Uterus (tissue), 2 donors: ENCODE measurements at regions not wholly inside any gene's neighbourhood (a gene's known extent, or its start where the extent isn't known, plus 50 kb on each side); places are given as distances from the start of the nearest gene placed in this dataset.

ENCODE experiments used
- CTCF ChIP-seq, 4 experiments: fragments of 200-600 bp in 2 of 4; fragments of 450-650 bp in 2 of 4; sonication (generic) in 2 of 4; IDR thresholded peaks; one replicate each; pipeline ENCODE4 v1.5.1; 2016 to 2019; ENCODE audit warnings: antibody characterized with exemption in 4 of 4, mild to moderate bottlenecking in 2 of 4, moderate library complexity in 1 of 4
- POLR2A ChIP-seq, 2 donors: fragments of 450-650 bp; IDR thresholded peaks; one replicate each; pipeline ENCODE4 v1.6.1; 2016; ENCODE audit warnings: antibody characterized with exemption in 2 of 2, mild to moderate bottlenecking in 1 of 2, moderate library complexity in 1 of 2

- no peak for TF ChIP-seq CTCF (IDR thresholded peaks at IDR 0.05)
- TF ChIP-seq POLR2A (IDR thresholded peaks at IDR 0.05), result no peak
These were observed 419.7 kb downstream of the ATP23 start for GRCh38 chr12:58361056-58361455.
